ENCODE measurements at regions not wholly inside any gene's neighbourhood (a gene's known extent, or its start where the extent isn't known, plus 50 kb on each side); places are given as distances from the start of the nearest gene placed in this dataset.

DNA sequence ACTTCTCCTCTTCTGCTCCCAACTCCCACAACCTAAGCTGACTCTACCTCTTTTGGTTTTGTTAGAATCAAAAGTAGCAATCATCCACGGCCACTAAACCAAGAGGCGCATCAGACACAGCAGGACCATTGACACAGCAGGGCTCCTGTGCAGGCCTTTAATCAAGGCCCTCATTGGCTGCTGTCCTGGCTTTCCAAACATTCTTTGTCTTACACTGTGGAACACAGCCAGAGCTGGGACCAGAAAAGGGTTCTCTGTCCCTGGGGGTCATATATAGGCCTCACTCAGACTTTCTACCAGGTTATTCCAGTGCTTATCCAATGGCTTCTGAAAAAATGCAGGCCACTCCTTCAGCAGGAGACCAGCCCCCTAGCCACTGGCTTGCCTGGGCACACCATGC, 212.7 kb upstream of the NTM start:
- no peak for DNase-seq (ENCODE audit: low read depth, low spot score)
- ChIA-PET RAD21 (ENCODE audit: low non-redundant PET in 1 of 2, low total read pairs in 2 of 2, uncharacterized antibody in 2 of 2, unreplicated experiment in 2 of 2) (no interaction called here), POLR2A (no interaction called here), CTCF (no interaction called here)
- no peak for TF ChIP-seq POLR2A (IDR thresholded peaks at IDR 0.05; ENCODE audit: borderline replicate concordance, extremely low read depth, insufficient read depth, insufficient read length)
- no peak for TF ChIP-seq EZH2 (IDR thresholded peaks at IDR 0.05)
- no peak for TF ChIP-seq ZFX (IDR thresholded peaks at IDR 0.05)
- TF ChIP-seq REST (IDR thresholded peaks at IDR 0.05; ENCODE audit: low read depth), result no peak
- no peak for TF ChIP-seq SIN3A (IDR thresholded peaks at IDR 0.05; ENCODE audit: low read depth)
- TF ChIP-seq RAD21 (IDR thresholded peaks at IDR 0.05; ENCODE audit: low read depth), result no peak
- TF ChIP-seq, protein P1, sequence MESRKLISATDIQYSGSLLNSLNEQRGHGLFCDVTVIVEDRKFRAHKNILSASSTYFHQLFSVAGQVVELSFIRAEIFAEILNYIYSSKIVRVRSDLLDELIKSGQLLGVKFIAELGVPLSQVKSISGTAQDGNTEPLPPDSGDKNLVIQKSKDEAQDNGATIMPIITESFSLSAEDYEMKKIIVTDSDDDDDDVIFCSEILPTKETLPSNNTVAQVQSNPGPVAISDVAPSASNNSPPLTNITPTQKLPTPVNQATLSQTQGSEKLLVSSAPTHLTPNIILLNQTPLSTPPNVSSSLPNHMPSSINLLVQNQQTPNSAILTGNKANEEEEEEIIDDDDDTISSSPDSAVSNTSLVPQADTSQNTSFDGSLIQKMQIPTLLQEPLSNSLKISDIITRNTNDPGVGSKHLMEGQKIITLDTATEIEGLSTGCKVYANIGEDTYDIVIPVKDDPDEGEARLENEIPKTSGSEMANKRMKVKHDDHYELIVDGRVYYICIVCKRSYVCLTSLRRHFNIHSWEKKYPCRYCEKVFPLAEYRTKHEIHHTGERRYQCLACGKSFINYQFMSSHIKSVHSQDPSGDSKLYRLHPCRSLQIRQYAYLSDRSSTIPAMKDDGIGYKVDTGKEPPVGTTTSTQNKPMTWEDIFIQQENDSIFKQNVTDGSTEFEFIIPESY (IDR thresholded peaks at IDR 0.05; ENCODE audit: extremely low read depth, insufficient replicate concordance, low read length), result no peak
- TF ChIP-seq FOSL1 (IDR thresholded peaks at IDR 0.05; ENCODE audit: low read depth), result no peak
- no peak for TF ChIP-seq ZNF274 (IDR thresholded peaks at IDR 0.05; ENCODE audit: low read depth, low read length)
- no peak for TF ChIP-seq YY1 (IDR thresholded peaks at IDR 0.05; ENCODE audit: extremely low read depth, insufficient replicate concordance, low read depth, low read length)
- TF ChIP-seq, protein P2, sequence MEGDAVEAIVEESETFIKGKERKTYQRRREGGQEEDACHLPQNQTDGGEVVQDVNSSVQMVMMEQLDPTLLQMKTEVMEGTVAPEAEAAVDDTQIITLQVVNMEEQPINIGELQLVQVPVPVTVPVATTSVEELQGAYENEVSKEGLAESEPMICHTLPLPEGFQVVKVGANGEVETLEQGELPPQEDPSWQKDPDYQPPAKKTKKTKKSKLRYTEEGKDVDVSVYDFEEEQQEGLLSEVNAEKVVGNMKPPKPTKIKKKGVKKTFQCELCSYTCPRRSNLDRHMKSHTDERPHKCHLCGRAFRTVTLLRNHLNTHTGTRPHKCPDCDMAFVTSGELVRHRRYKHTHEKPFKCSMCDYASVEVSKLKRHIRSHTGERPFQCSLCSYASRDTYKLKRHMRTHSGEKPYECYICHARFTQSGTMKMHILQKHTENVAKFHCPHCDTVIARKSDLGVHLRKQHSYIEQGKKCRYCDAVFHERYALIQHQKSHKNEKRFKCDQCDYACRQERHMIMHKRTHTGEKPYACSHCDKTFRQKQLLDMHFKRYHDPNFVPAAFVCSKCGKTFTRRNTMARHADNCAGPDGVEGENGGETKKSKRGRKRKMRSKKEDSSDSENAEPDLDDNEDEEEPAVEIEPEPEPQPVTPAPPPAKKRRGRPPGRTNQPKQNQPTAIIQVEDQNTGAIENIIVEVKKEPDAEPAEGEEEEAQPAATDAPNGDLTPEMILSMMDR (IDR thresholded peaks at IDR 0.05 in 2 of 3, conservative IDR thresholded peaks at IDR 0.05 in 1 of 3; ENCODE audit: borderline replicate concordance in 1 of 3, insufficient read depth in 1 of 3, low read depth in 2 of 3, low read length in 2 of 3), result no peak
- no peak for TF ChIP-seq MAX (IDR thresholded peaks at IDR 0.05)
- no peak for TF ChIP-seq SRF (IDR thresholded peaks at IDR 0.05; ENCODE audit: low read depth)
- no peak for TF ChIP-seq ATF3 (IDR thresholded peaks at IDR 0.05)
- TF ChIP-seq CEBPB (IDR thresholded peaks at IDR 0.05; ENCODE audit: low read depth), result no peak
- no peak for TF ChIP-seq EGR1 (IDR thresholded peaks at IDR 0.05; ENCODE audit: low read depth)
- TF ChIP-seq SP1 (IDR thresholded peaks at IDR 0.05; ENCODE audit: low read depth), result no peak
- no peak for TF ChIP-seq JUND (IDR thresholded peaks at IDR 0.05)
- H3K79me2 ChIP-seq (ENCODE audit: insufficient read depth, low read length), result no peaks in the 10 kb centered on the region
- H3K27me3 ChIP-seq (ENCODE audit: insufficient read depth, low read length), result no peaks in the 10 kb centered on the region
- H2AFZ ChIP-seq (ENCODE audit: low read depth, low read length, poor library complexity, severe bottlenecking), result no peak overlapping the region
- no peak overlapping the region for H3K4me3 ChIP-seq (replicated peaks in 1 of 2; ENCODE audit: low read depth in 1 of 2, low read length in 2 of 2)
- no peaks in the 10 kb centered on the region for H3K9me2 ChIP-seq (ENCODE audit: insufficient read depth)
- BruUV-seq (replicated peaks), result no TSS peak
- no peak overlapping the region for H3K9ac ChIP-seq (ENCODE audit: low read length)
- H3K36me3 ChIP-seq (ENCODE audit: control insufficient read depth in 1 of 2, insufficient read depth in 2 of 2, low read length in 2 of 2), result no peaks in the 10 kb centered on the region; a peak in 1 of 4 replicates
- H3K9me3 ChIP-seq (ENCODE audit: control insufficient read depth in 1 of 2, insufficient read depth in 1 of 2, low read depth in 1 of 2, low read length in 2 of 2), result peaks cover 0 to 4% of the 10 kb centered on the region in 2 experiments; a peak in 2 of 4 replicates
- no peak overlapping the region for H3K27ac ChIP-seq (ENCODE audit: low read depth, low read length)
- intact Hi-C loops (cut with micrococcal nuclease), result no loop called here
- no peaks in the 10 kb centered on the region for H3K4me1 ChIP-seq (ENCODE audit: control insufficient read depth in 1 of 2, insufficient read depth in 2 of 2, low read length in 2 of 2)
- H4K20me1 ChIP-seq (ENCODE audit: insufficient read depth), result no peaks in the 10 kb centered on the region
- H3K4me2 ChIP-seq (ENCODE audit: low read length), result no peak overlapping the region
- no peak for ATAC-seq
